D341Med (cell line): ENCODE measurements at regions not wholly inside any gene's neighbourhood (a gene's known extent, or its start where the extent isn't known, plus 50 kb on each side); places are given as distances from the start of the nearest gene placed in this dataset.
"Not testable (repeated sequence)": the region's sequence is repeated elsewhere in the genome, so short reads cannot be mapped to it uniquely, and the experiment has no call there.

Experiments used
- DNase-seq: peaks from one replicate; pipeline ENCODE4 v3.0.0; 2012; ENCODE audit warnings: low spot score

GRCh38 chr2:166743482-166743881 is 144.8 kb upstream of the XIRP2 start:
- DNase-seq: not testable (repeated sequence)

- no peak for DNase-seq
Measured at GRCh38 chr2:166727095-166727494, 161.2 kb upstream of the XIRP2 start.

DNA sequence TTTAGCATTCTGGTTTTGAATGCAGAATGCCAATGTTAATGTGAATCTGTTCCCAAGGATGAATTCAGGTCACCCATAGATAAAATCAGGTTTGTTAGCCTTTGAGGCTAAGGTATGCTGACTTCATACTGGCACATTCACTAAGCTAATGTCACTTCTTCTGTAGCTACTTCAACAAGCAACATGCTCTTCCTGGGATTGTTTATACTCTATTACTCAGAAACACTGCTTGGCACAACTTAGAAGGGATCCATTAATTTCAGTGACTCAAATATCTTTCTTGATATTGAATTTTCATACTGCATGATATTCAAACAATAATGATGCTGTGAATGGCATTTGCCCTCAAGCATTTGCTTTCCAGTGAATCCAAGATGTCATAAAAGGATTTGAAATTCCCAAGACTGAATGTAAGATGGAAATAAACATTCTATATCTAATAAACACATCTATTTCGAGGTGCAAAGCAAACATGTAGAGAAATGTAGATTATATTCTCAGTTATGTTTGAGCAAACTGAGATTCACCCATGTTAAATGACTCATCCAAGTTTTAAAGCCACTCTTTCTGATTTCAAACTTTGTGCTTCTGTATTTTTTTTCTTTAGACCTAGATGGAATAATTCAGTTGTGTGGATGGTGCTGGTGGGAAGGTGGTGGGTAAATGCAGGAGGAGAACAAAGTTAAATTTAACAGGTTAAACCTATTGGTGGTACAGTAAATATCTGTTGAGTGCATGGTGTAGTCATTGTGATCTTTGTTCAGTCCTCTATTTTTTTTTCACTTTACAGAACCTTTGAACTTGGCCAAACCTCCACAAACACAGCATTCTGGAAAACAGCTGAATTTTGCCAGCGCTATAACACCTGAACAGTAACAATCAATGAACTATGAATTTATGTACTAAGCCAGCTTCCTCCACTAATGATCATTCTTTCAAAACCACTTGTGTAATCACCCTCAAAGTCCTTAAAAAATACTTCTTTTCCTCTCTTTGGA is 162.1 kb upstream of the XIRP2 start:
- no peak for DNase-seq

GRCh38 chr2:166716968-166717367 is 171.3 kb upstream of the XIRP2 start:
- no peak for DNase-seq

DNA sequence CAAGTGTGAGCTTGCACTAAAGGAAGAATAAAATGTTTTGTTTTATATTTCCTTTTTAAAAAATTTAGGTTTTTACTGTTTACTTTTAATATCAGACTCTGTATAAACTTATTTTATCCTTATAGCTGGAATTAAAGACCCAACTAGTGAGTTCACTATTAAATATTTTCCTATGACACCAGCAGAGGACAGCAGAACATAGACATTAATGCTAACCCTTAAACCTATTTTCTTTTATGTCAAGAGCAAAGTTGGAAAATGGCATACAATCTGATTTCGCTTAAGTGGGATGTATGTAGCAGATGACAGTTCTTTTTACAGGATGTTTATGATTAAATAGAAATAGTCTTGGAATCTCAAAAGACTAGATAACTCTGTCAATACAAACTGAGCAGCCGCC is 188.2 kb upstream of the XIRP2 start:
- DNase-seq: no peak

DNA sequence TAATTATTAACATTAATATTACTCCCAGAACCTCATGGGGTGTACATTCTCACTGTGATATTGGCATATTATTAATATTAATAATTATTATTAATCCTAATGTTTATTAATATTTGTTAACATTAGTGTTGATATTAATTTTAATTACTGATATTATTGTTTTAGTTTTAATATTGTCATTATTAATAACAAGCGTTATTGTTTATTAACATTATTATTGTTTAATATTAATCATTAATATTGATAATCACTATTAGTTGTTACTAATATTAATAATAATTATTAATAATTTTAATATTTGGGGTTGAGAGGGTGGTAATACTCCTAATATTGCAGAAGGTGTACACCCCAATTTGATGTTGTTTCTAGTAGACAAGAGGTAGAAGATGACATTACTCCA is 193.1 kb upstream of the XIRP2 start:
- no peak for DNase-seq

GRCh38 chr2:166686057-166686456 is 192.0 kb upstream of the SCN7A start:
- not testable (repeated sequence) for DNase-seq

- DNase-seq: no peak
Measured at GRCh38 chr2:166677996-166678395, 183.9 kb upstream of the SCN7A start.

DNA sequence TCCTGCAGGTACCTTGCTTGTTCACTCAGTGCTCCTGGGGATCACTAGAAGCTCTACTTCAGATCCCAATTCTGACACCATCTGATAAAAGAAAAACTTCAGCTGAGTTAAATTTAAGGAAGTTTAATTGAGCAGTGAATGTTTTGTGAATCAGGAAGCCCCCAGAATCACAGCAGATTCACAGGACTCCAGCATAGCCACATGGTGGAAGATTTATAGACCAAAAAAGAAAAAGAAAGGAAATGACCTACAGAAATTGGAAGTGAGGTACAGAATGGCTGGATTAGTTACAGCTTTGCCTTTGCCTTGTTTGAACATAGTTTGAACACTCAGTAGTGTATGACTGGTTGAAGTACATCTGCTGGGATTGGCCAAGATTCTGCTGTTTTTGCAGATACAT is 182.7 kb upstream of the SCN7A start:
- DNase-seq: no peak

- DNase-seq: no peak
Measured at GRCh38 chr2:166675553-166675952, 181.5 kb upstream of the SCN7A start.

DNA sequence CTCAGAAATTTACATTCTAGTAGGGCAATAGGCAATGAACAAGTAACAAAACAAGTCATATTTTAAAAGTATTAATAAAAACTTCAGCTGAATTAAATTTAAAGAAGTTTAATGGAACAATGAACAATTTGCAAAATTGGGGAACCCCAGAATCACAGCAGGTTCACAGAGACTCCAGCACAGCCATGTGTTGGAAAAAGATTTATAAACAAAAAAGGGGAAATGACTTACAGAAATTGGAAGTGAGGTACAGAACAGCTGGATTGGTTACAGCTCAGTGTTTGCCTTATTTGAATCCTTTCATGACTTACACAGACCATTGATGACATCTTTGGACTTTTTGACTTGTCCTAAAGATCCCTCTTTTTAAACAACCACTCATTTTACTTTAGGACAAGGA is 179.9 kb upstream of the SCN7A start:
- no peak for DNase-seq

DNA sequence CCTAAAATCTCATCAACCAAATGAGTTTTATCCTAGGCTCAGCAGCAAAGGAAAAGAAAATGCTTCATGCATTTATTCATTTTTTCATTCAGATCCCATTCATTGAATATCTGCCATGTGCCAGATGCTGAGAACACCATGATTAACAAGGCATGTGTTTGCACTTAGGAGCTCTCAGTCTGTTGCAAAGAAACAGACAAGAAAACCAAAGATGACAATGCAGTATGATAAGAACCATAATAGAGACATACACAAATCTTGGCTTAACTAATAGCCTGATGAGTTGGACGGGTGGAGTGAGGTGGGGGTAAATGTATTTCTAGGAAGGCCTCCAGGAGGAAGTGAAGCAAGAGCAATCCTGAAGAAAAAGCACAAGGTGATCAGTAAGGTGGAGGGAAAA is 177.8 kb upstream of the SCN7A start:
- DNase-seq: no peak

DNA sequence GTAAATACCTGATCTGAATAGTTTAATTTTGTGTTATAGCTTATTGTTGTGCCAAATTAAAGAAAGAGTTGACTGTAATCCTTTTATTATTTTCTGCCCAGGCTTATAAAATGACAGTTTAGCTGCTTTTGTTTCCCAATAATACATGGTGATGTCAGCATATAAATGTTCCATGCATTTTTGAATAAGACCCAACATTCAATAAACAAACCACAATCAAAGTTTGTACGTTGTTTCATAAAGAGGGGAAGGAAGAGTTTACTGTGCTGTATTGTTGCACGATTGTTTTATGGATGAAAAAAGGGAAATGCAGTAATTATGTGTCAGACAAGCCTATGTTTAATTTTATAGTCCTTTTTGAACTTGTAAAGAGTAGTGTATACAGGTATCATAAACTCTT is 177.2 kb upstream of the SCN7A start:
- DNase-seq: no peak

- no peak for DNase-seq
Measured at GRCh38 chr2:166665991-166666940, 172.2 kb upstream of the SCN7A start.

DNA sequence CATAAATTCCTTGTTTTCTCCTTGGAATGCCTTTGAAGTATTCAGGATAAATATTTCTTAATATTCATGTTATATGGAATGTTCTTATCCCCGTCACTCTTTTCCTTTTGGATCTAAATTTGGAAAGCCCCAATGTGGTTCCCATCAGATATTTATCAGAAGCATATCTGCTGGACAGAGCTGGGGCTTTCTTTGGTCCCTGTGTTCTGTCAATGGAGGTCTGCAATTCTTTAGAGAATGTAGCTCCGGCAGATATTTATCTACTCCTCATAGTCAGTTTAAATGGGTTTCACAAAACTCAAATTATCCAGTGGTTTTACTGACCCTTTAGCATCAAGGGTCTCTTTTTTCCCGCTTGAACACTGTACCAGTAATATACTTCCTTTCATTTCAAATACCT is 167.8 kb upstream of the SCN7A start:
- DNase-seq: no peak

DNA sequence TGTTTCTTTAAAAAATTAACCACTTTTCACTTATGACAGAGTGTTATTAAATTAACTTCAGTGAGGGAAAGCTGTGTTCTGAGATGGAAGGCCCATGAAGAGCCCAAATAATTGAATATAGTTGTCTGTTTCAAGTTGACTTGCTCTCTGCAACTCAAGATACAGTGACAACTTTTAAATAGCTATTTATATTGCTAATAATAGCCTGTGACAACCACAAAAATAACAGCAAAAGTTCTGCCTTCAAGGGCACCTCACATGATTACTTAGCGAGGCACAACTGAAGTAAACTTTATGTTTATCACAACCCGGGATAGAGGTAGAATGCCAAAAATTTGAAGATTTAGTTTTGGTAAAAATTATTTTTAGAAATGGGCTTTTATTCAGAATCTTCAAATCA is 167.3 kb upstream of the SCN7A start:
- no peak for DNase-seq

DNA sequence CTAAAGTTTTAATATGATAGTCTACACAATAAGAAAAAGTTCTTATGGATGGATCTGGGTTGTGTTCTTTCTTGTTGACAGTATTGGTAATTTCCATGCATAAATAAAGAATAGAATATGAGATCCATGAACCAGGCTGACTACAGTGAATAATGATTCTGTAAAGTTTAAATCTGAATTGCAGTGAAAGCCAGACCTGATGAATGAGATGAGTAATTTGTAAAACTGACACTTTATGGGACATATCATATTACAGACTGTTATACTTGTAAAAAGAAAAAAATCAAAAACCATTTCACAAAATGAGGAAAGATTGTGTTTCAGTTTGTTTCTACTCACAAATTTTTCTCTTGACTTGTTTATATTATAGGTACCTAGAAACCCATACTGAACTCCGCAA is 164.9 kb upstream of the SCN7A start:
- no peak for DNase-seq

GRCh38 chr2:166653185-166653813 is 159.2 kb upstream of the SCN7A start:
- no peak for DNase-seq

DNA sequence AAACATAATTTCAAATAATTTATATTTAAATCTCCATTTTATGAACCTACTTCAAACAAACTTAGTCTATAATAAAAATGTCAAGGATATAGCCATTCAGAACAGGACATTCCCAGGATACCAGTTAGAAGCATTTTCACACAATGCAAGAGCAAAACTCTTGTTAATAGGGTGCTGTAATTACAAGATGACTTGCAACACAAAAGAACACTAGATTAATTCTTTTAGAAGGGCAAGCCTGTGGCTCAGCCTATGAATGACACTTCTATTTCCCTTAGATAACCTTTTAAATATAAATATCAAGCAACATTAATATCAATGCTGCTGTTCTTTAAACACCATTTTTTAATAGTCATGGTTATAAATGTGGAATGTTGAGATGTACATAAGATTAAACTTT is 157.9 kb upstream of the SCN7A start:
- DNase-seq: no peak

GRCh38 chr2:166651080-166651675 is 157.1 kb upstream of the SCN7A start:
- DNase-seq: no peak

- no peak for DNase-seq
Measured at GRCh38 chr2:166647935-166648334, 153.9 kb upstream of the SCN7A start.

DNA sequence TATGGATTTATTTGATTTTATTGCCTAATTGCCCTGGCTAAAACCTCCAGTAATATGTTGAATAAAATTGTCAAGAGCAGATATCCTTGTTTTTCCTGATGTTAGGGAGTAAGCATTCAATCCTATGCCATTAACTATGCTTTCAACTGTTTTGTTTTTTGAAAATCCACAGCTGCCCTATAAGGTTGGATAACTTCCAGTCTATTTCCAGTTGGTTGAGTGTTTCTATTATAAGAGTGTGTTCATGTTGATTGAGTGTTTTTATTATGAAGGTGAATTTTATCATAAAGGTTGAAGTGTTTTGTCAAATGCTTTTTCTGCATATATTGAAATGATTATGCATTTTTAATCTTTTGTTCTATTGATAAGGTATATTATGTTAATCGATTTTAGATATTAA is 149.9 kb upstream of the SCN7A start:
- DNase-seq: no peak
